HEK293T (cell line): ENCODE measurements at regions not wholly inside any gene's neighbourhood (a gene's known extent, or its start where the extent isn't known, plus 50 kb on each side); places are given as distances from the start of the nearest gene placed in this dataset.

ENCODE experiments used
- CTCF ChIA-PET: fragments of 350-600 bp; formaldehyde crosslinking; extraction: SDS; loops from one replicate; lab custom pipeline; 2021; ENCODE audit warnings: antibody characterized with exemption, inconsistent platforms; lab: Yijun Ruan, JAX
- POLR2A ChIA-PET: fragments of 350-600 bp; formaldehyde crosslinking; extraction: SDS; loops from one replicate; lab custom pipeline; 2020; ENCODE audit warnings: antibody characterized with exemption, inconsistent platforms; lab: Yijun Ruan, JAX
- DNase-seq: peaks from one replicate; pipeline ENCODE4 v3.0.0; 2012; ENCODE audit warnings: mixed read lengths; ENCODE audit errors: extremely low spot score
- ARNT ChIP-seq: fragments of 450-650 bp; IDR thresholded peaks from 2 replicates; pipeline ENCODE4 v1.6.1; 2017; ENCODE audit warnings: mild to moderate bottlenecking
- BHLHE40 ChIP-seq: fragments of 450-650 bp; IDR thresholded peaks from 2 replicates; pipeline ENCODE4 v1.6.1; 2016; ENCODE audit warnings: mild to moderate bottlenecking, moderate library complexity, borderline replicate concordance
- CTBP1 ChIP-seq: fragments of 450-650 bp; IDR thresholded peaks from 2 replicates; pipeline ENCODE4 v1.6.1; 2016; ENCODE audit warnings: borderline replicate concordance
- ELF4 ChIP-seq: fragments of 450-650 bp; IDR thresholded peaks from 2 replicates; pipeline ENCODE4 v1.6.1; 2017; ENCODE audit warnings: antibody characterized with exemption
- FOXA1 ChIP-seq: fragments of 450-650 bp; IDR thresholded peaks from 2 replicates; pipeline ENCODE4 v1.6.1; 2016; ENCODE audit warnings: mild to moderate bottlenecking
- FOXK2 ChIP-seq: fragments of 450-650 bp; IDR thresholded peaks from 2 replicates; pipeline ENCODE4 v1.6.1; 2016; ENCODE audit warnings: mild to moderate bottlenecking
- FOXM1 ChIP-seq: fragments of 450-650 bp; IDR thresholded peaks from 2 replicates; pipeline ENCODE4 v1.6.1; 2017; ENCODE audit warnings: mild to moderate bottlenecking, borderline replicate concordance
- HDGF ChIP-seq: fragments of 450-650 bp; IDR thresholded peaks from 2 replicates; pipeline ENCODE4 v1.6.1; 2017; ENCODE audit warnings: antibody characterized with exemption, borderline replicate concordance
- L3MBTL2 ChIP-seq: fragments of 450-650 bp; conservative IDR thresholded peaks from 2 replicates; pipeline ENCODE4 v1.6.1; 2016; ENCODE audit warnings: mild to moderate bottlenecking
- LEF1 ChIP-seq: fragments of 450-650 bp; IDR thresholded peaks from 2 replicates; pipeline ENCODE4 v1.6.1; 2017; ENCODE audit warnings: mild to moderate bottlenecking, borderline replicate concordance
- NFRKB ChIP-seq: fragments of 450-650 bp; IDR thresholded peaks from 2 replicates; pipeline ENCODE4 v1.6.1; 2016; ENCODE audit warnings: mild to moderate bottlenecking, moderate library complexity
- PKNOX1 ChIP-seq: fragments of 450-650 bp; IDR thresholded peaks from 2 replicates; pipeline ENCODE4 v1.6.1; 2016
- SP1 ChIP-seq: fragments of 450-650 bp; IDR thresholded peaks from 2 replicates; pipeline ENCODE4 v1.6.1; 2017
- SUZ12 ChIP-seq: fragments of 450-650 bp; IDR thresholded peaks from 2 replicates; pipeline ENCODE4 v1.6.1; 2016; ENCODE audit warnings: mild to moderate bottlenecking
- TARDBP ChIP-seq: fragments of 450-650 bp; IDR thresholded peaks from 2 replicates; pipeline ENCODE4 v1.6.1; 2016
- ZNF384 ChIP-seq: fragments of 450-650 bp; IDR thresholded peaks from 2 replicates; pipeline ENCODE4 v1.6.1; 2016

- ChIA-PET POLR2A (no interaction called here), CTCF (no interaction called here)
- TF ChIP-seq HDGF (no peak), FOXA1 (no peak), NFRKB (no peak), PKNOX1 (no peak), L3MBTL2 (no peak), ARNT (no peak), CTBP1 (no peak), ELF4 (no peak), TARDBP (no peak), BHLHE40 (no peak)
- no peak for DNase-seq
Measured at GRCh38 chr13:24097667-24098066, 62.9 kb upstream of the SPATA13 start.

GRCh38 chr13:24099490-24099889 lies 61.0 kb upstream of the SPATA13 start:
- CTCF ChIA-PET, result interaction anchor here (1.2 kb wide), 1 partner anchor 16 kb away, joined by 4 read pairs; no protein-coding TSS in a partner anchor
- TF ChIP-seq FOXA1 (no peak), FOXM1 (no peak), ELF4 (no peak), CTBP1 (no peak), TARDBP (no peak), LEF1 (no peak), ZNF384 (no peak), SUZ12 (no peak), PKNOX1 (no peak), BHLHE40 (no peak)
- DNase-seq, result no peak
- POLR2A ChIA-PET, result no interaction called here

- TF ChIP-seq HDGF, result no peak
- no peak for TF ChIP-seq FOXA1
- no peak for TF ChIP-seq ZNF384
- no peak for TF ChIP-seq BHLHE40
- TF ChIP-seq PKNOX1, result no peak
- TF ChIP-seq NFRKB, result no peak
- TF ChIP-seq FOXM1, result no peak
- TF ChIP-seq ARNT, result no peak
- TF ChIP-seq SUZ12, result no peak
- no peak for TF ChIP-seq TARDBP
- no peak for TF ChIP-seq LEF1
- no peak for TF ChIP-seq L3MBTL2
- TF ChIP-seq FOXK2, result no peak
- TF ChIP-seq CTBP1, result no peak
- TF ChIP-seq SP1, result no peak
- no peak for TF ChIP-seq ELF4
- CTCF ChIA-PET, result interaction anchor here (1.2 kb wide), 1 partner anchor 16 kb away, joined by 4 read pairs; no protein-coding TSS in a partner anchor
- POLR2A ChIA-PET, result no interaction called here
- no peak for DNase-seq
Measured at GRCh38 chr13:24100188-24100587, 60.3 kb upstream of the SPATA13 start.

- ChIA-PET CTCF (interaction anchor here (1.0 kb wide), 1 partner anchor 8 kb away, joined by 4 read pairs; no protein-coding TSS in a partner anchor), POLR2A (no interaction called here)
- no peak for TF ChIP-seq FOXM1
- no peak for TF ChIP-seq LEF1
- no peak for TF ChIP-seq FOXA1
- no peak for TF ChIP-seq PKNOX1
- TF ChIP-seq TARDBP, result no peak
- no peak for TF ChIP-seq NFRKB
- no peak for TF ChIP-seq SP1
- TF ChIP-seq CTBP1, result no peak
- TF ChIP-seq ZNF384, result no peak
- TF ChIP-seq SUZ12, result no peak
- TF ChIP-seq HDGF, result no peak
- TF ChIP-seq ELF4, result no peak
- TF ChIP-seq BHLHE40, result no peak
- no peak for TF ChIP-seq L3MBTL2
- TF ChIP-seq ARNT, result no peak
- TF ChIP-seq FOXK2, result no peak
- no peak for DNase-seq
Measured at GRCh38 chr13:24103782-24104372, 56.6 kb upstream of the SPATA13 start.

DNA sequence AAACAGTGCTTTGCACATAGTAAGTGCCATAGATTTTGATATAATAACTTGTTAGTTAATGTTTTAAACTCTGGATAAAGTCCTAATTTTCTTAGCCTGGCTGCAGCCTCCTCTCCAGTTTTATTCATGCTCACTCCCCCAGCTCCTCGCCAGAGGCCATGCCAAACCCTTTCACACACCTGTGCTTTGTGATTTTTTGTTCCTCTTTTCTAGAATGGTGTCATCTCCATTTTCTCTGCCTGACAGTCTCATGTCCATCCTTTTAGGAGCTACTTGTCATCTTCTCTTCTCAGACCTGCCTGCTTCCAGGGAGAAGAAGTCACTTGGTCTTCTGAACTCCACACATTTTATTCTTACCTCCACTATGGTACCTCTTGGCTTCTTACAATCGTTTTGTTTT lies 55.8 kb upstream of the SPATA13 start:
- POLR2A ChIA-PET, result no interaction called here
- CTCF ChIA-PET, result interaction anchor here (1.0 kb wide), 1 partner anchor 9 kb away, joined by 4 read pairs; no protein-coding TSS in a partner anchor
- TF ChIP-seq SUZ12 (no peak), ZNF384 (no peak)
- no peak for DNase-seq

- no peak for DNase-seq
- no peak for TF ChIP-seq CTBP1
- no peak for TF ChIP-seq BHLHE40
- TF ChIP-seq SP1, result no peak
- TF ChIP-seq FOXA1, result no peak
- no peak for TF ChIP-seq PKNOX1
- no peak for TF ChIP-seq ZNF384
- POLR2A ChIA-PET, result no interaction called here
Measured at GRCh38 chr13:24106429-24106828, 54.1 kb upstream of the SPATA13 start.

More at GRCh38 chr13:24106429-24106828, 54.1 kb upstream of the SPATA13 start:
- CTCF ChIA-PET, result no interaction called here
